NCI-H1048 (cell line): ENCODE measurements at regions not wholly inside any gene's neighbourhood (a gene's known extent, or its start where the extent isn't known, plus 50 kb on each side); places are given as distances from the start of the nearest gene placed in this dataset.

Source experiments
- DNase-seq: peaks from one replicate; lab custom pipeline; 2025; lab: John Stamatoyannopoulos, UW

- no peak for DNase-seq
Measured at GRCh38 chr16:86747761-86748160, 169.4 kb downstream of the FOXL1 start.

GRCh38 chr16:86748652-86749051 is 170.3 kb downstream of the FOXL1 start:
- DNase-seq = no peak

- no peak for DNase-seq
Measured at GRCh38 chr16:86751076-86752030, 173.0 kb downstream of the FOXL1 start.

GRCh38 chr16:86752582-86753175 is 174.3 kb downstream of the FOXL1 start:
- DNase-seq = no peak

- DNase-seq = no peak
Measured at GRCh38 chr16:86753399-86753798, 175.1 kb downstream of the FOXL1 start.

GRCh38 chr16:86755571-86756006 is 177.2 kb downstream of the FOXL1 start:
- DNase-seq = no peak

- no peak for DNase-seq
Measured at GRCh38 chr16:86756882-86757703, 178.7 kb downstream of the FOXL1 start.

GRCh38 chr16:86757704-86758040 is 179.3 kb downstream of the FOXL1 start:
- no peak for DNase-seq

GRCh38 chr16:86758932-86759331 is 180.6 kb downstream of the FOXL1 start:
- no peak for DNase-seq

GRCh38 chr16:86761111-86762031 is 183.0 kb downstream of the FOXL1 start:
- DNase-seq = no peak

GRCh38 chr16:86762095-86762494 is 183.7 kb downstream of the FOXL1 start:
- DNase-seq = no peak

GRCh38 chr16:86763819-86764218 is 185.5 kb downstream of the FOXL1 start:
- DNase-seq = no peak

- DNase-seq = no peak
Measured at GRCh38 chr16:86764551-86764950, 186.2 kb downstream of the FOXL1 start.

GRCh38 chr16:86765389-86766026 is 187.2 kb downstream of the FOXL1 start:
- no peak for DNase-seq

- DNase-seq = no peak
Measured at GRCh38 chr16:86766700-86767099, 188.4 kb downstream of the FOXL1 start.

GRCh38 chr16:86768228-86768791 is 190.0 kb downstream of the FOXL1 start:
- DNase-seq = no peak

GRCh38 chr16:86768999-86769398 is 190.7 kb downstream of the FOXL1 start:
- no peak for DNase-seq

- DNase-seq = no peak
Measured at GRCh38 chr16:86771506-86772460, 193.4 kb downstream of the FOXL1 start.

GRCh38 chr16:86772671-86773353 is 194.5 kb downstream of the FOXL1 start:
- no peak for DNase-seq
